ENCODE measurements at regions not wholly inside any gene's neighbourhood (a gene's known extent, or its start where the extent isn't known, plus 50 kb on each side); places are given as distances from the start of the nearest gene placed in this dataset.
"Not testable (repeated sequence)": the region's sequence is repeated elsewhere in the genome, so short reads cannot be mapped to it uniquely, and the experiment has no call there.

- not testable (repeated sequence) for DNase-seq
Observed at GRCh38 chr9:18305167-18305806, 168.7 kb upstream of the ADAMTSL1 start.

DNA sequence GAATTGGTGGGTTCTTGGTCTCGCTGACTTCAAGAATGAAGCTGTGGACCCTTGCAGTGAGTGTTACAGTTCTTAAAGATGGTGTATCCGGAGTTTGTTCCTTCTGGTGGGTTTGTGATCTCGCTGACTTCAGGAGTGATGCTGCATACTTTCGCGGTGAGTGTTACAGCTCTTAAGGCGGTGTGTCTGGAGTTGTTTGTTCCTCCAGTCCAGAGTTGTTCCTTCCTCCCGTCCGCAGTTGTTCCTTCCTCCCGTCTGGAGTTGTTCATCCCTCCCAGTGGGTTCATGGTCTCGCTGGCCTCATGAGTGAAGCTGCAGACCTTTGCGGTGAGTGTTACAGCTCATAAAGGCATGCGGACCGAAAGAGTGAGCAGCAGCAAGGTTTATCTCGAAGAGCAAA lies 159.6 kb upstream of the ADAMTSL1 start:
- DNase-seq, result no peak

DNA sequence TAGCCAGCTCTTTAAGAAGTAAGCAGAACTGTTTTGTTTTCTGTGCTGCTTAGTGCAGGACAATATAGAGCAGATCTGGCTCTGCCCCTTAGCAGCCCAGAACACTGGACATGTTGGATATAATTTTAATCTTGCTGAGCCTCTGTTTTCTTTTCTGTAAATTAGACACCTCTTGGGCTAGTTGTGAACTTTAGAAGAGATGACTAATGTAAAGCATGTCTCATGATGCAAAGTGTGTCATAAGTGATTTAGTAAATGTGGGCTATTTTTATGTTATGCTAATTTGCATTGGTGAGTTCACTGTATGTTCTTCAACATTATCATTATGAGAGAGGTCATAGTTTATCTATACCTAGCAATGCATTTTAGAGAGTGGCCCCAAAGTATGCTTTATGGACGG lies 156.1 kb upstream of the ADAMTSL1 start:
- no peak for DNase-seq

GRCh38 chr9:18319918-18320445 lies 154.0 kb upstream of the ADAMTSL1 start:
- no peak for DNase-seq

DNA sequence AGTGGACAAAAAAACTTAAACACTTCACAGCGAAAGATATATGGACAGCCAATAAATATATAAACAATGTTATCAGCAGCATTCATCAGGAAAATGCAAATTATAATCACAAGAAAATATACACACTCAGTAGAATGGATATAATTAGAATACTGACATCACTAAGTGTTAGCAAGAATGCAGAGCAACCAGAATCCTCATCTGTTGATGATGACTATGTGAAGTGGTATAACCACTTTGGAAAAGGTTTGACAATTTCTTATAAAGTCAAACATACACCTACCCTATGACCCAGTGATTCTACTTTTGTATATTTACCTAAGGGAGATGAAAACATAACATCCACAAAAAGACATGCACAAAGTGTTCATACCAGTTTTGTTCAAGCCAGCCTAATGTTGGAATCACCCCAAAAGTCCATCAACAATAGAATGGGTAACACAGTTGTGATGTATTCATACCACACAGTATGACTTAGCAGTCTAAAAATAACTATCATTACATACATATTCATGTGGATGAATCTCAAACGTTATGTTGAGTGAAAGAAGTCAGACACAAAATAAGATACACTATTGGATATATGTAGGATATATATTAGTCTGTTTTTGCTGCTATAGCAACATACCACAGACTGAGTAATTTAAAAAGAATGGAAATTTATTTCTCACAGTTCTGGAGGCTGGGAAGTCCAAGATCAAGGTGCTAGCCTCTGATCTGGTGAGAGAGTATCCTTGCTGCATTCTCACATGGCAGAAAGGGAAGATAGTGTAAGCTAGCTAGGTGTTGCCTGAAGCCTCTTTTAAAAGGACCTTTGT lies 148.8 kb upstream of the ADAMTSL1 start:
- DNase-seq, result no peak

GRCh38 chr9:18325746-18326011 lies 148.3 kb upstream of the ADAMTSL1 start:
- not testable (repeated sequence) for DNase-seq

GRCh38 chr9:18327121-18327520 lies 146.8 kb upstream of the ADAMTSL1 start:
- DNase-seq, result no peak

GRCh38 chr9:18330401-18331309 lies 143.3 kb upstream of the ADAMTSL1 start:
- no peak for DNase-seq

DNA sequence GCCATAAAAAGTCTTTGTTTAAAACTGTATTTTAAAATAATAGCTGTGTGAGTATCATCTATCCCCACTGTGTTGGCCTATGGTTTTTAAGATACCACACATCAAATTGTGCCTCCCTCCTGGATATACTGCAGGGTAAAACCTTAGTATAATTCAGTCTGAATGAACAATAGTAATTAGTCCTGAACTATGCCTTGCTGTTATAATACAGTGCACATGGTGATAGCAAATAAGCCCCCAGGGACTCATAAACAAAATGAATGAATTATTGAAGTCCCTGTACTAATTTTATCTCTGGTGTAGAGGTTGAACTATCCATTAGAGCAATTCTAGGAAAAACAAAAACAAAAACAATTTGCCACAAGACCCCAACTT lies 142.7 kb upstream of the ADAMTSL1 start:
- no peak for DNase-seq

DNA sequence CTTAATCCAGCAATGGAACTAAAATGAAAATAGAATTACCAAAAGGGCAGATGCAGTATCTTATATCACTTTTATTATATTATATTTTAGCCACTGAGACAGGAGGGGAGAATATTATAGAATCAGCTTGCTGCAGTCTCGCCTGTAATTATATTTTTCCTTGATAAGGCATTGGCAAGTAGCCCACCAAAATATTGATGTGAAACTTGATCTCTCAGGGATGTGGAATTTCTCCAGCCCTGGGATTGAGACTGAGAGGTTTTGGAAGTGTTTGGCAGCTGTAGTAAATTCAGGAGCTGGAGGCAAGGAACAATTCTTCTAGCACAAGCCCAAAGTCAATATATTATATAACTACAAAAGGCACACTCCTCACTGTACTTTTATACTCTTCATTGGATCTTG lies 142.1 kb upstream of the ADAMTSL1 start:
- no peak for DNase-seq

GRCh38 chr9:18333157-18333556 lies 140.8 kb upstream of the ADAMTSL1 start:
- no peak for DNase-seq

DNA sequence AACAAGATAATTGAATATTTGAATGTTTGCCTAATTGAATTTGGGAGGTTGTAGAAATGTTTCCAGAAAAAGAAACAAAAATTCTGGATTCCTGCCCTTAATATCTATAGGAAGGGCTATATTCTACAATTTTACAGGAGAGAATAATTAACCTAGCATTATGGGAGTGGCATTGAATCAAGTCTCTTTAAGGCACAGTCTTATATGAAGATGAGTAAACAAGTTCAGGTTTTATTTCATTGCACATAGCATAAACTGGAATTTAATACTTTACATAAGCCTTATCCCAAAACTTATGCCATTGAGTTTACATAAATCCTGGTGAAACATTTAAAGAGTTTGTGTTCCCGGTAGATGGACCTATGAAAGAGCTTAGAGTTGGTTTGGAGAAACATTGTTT lies 138.1 kb upstream of the ADAMTSL1 start:
- DNase-seq, result no peak

DNA sequence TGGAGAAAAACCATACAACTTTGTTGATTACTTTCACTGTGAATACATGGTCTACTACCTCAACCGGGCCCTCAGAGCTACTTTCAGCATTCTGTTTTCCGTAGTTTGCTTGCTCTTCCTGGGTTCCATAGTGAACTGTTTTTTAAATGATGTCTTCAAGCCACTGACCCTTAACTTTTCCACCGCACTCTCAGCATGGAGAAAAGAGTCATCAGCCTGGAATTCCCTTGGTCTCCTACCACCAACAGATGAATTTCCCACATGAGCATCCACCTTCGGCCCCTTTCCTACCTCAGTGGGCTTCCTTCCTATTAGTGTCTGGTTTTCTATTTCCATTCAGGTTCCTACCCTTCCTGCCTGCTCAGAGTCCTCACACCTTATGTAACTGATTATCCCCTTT lies 135.9 kb upstream of the ADAMTSL1 start:
- DNase-seq, result no peak

GRCh38 chr9:18343784-18344183 lies 130.2 kb upstream of the ADAMTSL1 start:
- no peak for DNase-seq

- DNase-seq, result no peak
Observed at GRCh38 chr9:18346745-18347144, 127.2 kb upstream of the ADAMTSL1 start.

DNA sequence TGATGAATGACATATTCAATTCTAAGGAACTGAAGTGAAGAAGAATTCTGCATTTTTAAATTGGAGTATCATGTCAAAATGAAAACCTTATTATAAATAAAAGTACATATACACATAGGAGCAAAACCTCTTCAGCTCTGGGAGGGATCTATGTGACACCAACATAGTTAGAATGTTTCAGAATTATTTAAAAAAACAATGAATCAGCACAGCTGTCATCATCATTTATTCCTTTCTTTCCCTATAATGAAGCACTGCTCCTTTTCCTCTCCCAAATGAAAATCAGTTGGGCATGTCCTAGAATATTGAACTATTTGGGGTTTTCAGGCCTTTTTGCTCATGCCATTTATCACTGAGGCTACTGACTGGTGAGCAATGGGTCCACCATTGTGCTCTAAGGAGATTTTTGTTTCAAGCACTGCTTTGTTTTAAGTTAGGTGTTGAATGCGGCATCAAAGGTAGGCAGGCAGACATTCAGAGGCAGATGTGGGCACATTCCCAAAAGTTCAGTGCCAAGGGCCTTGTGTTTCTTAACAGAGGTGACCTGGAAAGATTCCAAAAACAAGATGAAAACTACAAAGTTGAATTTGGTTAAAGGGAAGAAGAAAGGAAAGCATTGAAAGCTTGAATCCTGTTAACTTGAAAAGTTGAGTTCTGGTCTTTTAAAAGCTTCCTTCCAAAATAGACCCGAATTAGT lies 126.4 kb upstream of the ADAMTSL1 start:
- DNase-seq, result no peak

DNA sequence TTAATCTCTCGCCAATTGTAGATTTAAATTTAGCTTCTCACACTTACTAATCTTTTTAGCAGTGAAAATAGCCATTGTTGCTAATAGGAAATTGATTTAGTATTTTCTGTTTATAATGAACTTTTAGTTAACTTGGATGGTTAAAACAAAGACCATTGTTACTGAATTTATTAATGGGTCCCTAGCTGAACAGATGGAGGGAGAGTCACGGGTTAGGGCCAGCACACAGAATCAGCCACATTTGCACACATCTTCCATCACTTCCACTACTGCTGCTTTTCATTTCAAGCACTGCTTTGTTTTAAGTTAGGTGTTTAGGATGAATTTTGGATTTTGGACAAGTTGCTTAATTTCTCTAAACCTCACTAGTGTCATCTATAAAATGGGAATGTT lies 125.9 kb upstream of the ADAMTSL1 start:
- no peak for DNase-seq

DNA sequence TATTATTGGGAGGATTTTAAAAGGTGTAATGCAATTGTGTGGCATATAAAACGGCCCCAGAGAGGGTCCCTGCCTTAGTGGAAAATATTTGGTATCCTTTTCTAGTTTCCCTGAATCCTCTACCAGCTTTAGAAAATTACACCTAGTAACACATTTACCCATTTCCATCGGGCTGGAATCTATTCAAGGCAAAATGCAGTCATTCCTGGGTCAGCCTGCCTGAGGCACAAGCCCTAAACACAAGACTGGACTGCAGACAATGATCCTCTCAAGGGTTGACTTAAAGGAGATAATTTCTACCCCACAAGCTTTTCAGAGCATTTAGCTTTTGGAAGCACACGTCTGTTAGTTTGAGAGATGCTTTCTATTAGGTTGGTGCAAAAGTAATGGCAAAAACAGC lies 124.4 kb upstream of the ADAMTSL1 start:
- no peak for DNase-seq

- no peak for DNase-seq
Observed at GRCh38 chr9:18350036-18350435, 123.9 kb upstream of the ADAMTSL1 start.

DNA sequence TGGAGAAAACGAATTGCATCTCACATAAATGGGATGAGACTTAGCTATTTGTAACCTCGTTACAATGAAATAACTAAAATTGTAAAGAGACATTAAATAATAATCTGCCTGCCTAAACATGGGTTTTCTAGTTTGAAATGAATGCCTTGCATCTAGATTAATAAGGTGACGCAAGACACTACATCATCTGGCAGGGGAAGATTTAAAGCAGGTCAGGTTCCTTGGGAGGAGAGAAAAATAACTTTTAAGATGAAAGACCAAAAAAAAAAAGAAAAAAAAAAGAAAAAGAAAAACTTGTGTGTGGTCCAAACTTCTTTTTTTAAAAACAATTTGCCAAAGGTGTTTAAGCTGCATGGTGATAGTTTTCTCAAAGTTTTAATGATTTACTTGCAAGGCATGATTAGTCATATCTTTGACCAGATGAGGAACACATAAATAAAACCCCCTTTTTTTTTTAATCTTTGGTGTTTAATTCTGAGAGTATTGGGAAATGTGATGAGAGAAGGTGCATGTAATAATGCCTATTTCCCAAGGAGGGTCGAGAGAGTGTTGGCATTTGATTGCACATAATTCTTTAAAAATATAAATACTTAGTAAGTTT lies 122.9 kb upstream of the ADAMTSL1 start:
- no peak for DNase-seq

DNA sequence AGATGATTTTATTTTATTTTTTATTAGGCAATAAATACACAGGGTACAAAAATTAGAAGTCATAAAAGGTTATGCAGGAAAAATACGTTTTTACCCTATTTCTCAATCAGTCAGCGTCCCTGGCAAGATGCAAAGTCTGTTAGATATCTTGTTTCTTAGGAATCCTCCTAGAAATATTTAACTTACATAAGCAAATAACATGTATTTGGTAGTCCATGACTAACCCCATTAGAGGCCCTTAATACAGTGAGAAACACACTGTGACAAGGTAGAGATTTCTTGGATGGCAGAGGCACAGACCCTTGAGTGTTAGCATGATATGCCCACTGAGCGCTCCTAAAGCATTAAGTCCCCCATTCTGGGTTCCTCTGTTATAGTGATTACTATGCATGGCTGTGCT lies 121.2 kb upstream of the ADAMTSL1 start:
- DNase-seq, result no peak

DNA sequence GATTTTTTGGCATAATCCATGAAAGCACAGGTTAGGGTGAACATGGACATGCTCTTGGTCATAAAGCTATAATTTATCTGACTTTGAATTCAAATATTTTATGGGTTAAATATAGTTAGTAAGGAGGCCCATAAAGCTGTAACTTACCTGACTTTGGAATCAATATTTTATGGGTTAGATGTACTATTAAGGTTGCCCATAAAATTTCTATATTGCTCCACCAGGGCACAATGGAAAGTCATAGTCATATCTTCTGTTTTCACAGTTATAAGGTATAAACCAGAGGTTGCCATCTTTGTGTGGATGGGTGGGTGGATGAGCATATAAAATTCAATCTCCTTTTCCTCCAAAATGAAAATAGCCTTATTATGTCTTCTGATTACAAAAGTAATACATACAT lies 120.5 kb upstream of the ADAMTSL1 start:
- DNase-seq, result no peak

- no peak for DNase-seq
Observed at GRCh38 chr9:18357321-18357720, 116.6 kb upstream of the ADAMTSL1 start.

Measured in bone marrow (tissue), 2 donors.